GM19238 (cell line): ENCODE measurements at regions not wholly inside any gene's neighbourhood (a gene's known extent, or its start where the extent isn't known, plus 50 kb on each side); places are given as distances from the start of the nearest gene placed in this dataset.
"Not testable (repeated sequence)": the region's sequence is repeated elsewhere in the genome, so short reads cannot be mapped to it uniquely, and the experiment has no call there.

Source experiments
- DNase-seq: peaks from one replicate; pipeline ENCODE4 v3.0.0; 2011; ENCODE audit warnings: low spot score; ENCODE audit not compliant: insufficient read length

DNA sequence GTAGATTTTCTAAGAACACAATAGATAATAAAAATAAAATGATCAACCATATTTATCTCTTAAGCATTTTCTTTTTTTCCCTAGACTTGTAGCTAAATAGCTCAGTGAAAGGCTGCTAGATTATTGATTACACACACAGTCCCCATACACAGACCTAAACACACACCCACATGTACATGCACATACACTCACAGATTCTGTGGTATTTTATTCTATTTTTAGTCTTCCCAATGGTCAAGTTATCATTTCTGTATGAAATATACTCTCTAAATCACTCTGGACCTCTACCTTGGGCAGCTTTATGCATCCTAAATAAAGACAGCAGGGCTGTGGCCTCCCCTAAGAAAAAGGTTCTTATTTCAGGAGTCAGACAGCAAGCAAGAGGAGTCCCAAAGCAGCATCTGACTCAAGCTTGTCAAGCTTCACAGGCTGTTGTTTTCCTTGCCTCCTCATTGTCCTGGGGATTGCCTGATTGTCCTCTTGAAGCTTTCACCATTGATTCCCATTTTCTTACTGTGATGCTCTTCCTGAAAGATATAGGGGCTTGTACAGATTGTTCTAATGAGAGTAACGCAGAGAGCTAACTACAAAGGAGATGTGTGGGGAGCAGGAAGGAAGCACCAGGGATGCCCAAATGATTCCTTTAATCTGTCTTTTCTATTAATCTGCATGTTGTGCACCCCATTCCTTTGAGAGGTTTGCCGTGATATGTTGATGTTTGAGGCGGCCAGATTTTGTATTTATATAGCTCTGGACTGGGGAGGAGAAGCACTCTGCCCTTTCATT, 986.5 kb downstream of the PCDH17 start:
- no peak for DNase-seq

DNA sequence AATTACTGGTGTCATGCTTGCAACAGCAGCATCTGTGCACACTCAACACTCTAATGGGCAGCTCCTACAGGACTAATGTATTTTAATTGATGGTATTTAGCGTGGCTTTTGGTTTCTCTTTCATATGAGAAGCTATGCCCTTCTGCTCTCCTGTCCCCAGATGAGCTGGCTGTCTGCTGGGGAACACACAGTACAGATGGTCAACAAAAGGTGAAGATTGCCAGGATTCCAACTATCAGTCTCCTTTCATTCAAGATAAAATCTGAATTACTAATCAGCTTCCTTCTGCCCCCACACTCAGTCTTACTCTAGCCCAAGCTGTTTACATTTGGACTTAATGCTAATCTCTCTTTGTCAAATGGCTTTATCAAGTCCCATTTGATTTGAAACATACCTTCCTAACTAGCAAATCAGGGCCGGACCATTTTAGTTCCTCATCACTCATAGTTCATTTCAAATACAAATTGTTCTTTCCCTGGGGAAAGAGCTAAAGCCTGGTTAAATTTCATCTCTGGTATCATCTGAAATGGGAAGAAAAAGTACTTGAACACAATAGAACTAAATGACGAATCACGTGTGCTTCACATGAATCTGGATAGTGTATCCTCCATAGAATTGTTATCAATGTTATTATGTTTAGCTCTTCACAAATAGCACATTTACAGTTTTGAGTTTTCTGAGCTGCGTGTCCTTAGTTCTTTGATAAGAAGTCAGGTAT, 988.0 kb downstream of the PCDH17 start:
- no peak for DNase-seq

GRCh38 chr13:58620176-58620575, 988.6 kb downstream of the PCDH17 start:
- no peak for DNase-seq

DNA sequence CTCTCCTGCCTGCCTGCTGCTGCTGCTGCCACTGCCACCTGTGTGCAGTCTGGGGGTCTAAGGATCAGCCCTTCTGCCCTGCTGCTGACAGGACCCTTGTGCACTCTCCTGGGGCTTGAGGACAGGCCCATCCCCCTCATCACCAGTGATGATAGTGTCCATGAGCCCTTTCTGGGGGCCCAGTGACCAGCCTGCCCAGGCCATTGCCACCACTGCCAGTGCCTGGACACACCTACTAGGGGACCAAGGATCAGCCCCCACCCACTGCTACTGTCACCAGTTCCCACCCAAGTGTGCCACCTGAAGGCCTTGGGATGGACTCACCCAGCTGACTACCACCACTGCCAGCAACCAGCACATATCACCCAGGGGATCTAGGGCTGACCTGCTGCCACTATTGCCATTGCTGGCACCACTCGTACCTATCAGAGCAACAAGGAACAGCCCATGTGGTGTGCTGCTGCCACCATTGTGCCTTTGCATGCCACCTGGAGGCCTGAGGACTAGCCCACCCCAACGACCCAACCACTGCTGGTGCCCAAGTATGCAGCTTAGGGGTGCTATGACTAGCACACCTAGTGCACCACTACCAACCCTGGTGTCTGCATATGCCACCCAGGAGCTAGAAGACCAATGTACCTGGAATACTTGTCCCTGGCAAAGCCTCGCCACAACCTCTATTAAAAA, 994.3 kb downstream of the PCDH17 start:
- DNase-seq = no peak

GRCh38 chr13:58630794-58631193, 999.2 kb downstream of the PCDH17 start:
- DNase-seq = no peak

DNA sequence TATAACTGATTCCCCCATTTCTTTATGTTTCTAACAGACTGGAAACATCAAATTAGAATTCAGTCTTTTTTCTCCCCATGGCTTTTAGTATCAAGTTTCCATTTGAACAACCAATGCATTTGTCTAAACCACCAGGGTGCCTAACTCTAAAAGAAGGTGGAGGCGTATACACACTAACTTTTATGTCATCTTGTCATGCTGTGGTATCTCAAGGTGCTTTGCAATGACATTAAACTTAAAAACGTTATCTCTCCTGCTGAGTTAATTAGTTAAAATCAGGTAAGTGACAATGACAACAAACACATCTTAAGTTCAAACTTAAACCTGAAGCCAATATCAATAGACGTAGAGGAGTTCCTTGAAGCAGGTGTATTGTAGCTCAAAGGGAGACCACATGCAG, 1001.7 kb downstream of the PCDH17 start:
- DNase-seq = no peak

GRCh38 chr13:58655086-58655485, 1023.5 kb downstream of the PCDH17 start:
- DNase-seq = no peak

- DNase-seq = no peak
These were observed 1029.3 kb downstream of the PCDH17 start for GRCh38 chr13:58660826-58661225.

DNA sequence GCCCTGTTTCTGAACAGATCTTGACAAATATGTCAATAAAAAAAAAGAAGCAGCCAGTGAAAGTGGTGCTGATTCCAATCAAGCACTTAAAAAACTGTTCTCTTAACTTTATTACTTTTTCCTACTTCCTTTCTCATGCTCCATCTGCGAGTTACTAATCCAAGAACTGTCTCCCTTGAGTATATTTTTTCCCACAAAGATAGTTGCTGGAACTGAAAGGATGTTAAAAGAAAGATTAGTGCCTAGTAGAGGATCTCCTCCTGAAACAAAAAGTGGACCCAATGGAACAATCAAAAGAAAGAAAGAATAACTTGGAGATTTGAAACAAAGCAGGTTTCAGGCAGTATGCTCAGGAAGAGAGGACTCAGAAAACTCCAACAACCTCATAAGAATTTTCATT, 1034.8 kb downstream of the PCDH17 start:
- no peak for DNase-seq

DNA sequence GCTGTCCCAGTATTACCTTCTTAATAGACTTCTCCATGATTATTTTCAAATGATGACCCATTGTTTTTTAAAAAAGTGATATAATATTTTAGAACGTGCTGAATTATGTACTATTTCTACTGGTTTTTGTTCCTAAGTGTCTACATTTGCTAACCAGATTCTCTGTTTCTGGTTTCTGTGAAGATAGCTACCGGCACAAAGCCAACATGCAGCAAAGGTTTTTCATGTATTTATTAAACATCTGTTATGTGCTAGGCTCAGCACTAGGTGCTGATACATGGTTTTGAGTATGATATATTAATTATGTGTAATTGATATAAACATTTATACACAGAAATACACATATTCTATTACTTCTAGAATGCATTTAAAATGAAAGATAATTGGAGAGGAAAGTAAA, 1035.6 kb downstream of the PCDH17 start:
- no peak for DNase-seq

DNA sequence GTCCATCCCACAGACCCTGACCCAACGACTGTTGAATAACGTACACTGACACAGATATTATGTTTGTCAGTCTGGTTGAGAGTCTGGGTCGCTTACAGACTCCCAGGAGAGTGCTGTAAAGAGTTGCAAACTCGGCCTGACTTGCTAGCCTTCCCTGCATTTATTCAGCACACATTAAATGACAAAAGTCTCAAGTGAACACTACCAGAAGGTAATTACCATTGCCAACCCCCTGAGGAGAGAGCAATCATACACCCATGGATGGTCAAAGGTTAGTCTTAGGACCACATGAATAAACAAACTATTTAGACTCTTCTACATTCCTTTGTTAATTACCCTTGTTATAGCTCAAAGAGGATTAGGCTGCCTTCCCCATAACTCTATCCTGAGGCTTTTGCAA, 1048.6 kb downstream of the PCDH17 start:
- DNase-seq = no peak

GRCh38 chr13:58682616-58683015, 1051.1 kb downstream of the PCDH17 start:
- DNase-seq = no peak

- no peak for DNase-seq
These were observed 1055.6 kb downstream of the PCDH17 start for GRCh38 chr13:58687148-58687547.

GRCh38 chr13:58698531-58698930, 1067.0 kb downstream of the PCDH17 start:
- DNase-seq = no peak

DNA sequence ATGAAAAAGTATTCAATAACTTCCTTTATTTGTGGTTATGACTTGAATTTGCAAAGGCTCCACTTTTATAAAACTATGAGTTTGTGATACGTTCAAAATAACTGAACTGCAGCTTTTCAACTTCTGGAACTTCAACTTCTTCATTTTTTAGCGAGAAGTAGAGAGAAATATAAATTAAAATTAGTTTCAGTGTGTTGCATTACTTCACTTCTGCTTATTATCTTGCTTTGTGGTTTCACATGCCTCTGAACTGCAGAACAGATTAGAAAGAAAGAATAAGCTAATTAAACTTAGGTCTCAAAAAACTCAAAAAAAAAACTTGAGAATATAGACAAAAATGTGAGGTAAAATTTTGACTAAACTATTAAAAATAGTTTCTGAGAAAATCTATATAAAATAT, 1073.4 kb downstream of the PCDH17 start:
- DNase-seq = no peak

DNA sequence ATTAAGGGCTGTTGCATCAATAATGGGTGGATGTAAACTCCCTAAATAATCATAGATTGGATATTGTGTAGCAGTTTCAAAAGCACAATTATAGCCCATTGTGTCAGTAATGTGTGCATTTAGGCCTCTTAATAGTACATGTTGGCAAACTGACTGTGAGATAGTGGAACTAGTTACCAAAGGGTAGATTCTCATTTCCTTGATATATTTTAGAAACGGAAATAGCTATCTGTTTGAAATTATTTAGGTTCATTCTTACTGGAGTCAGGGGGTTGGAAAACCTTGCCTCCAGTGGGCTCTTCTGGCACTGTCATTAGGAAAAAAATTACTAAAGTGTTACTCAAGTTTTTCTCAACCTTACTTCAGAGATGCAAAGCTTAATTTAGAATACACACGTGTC, 1074.9 kb downstream of the PCDH17 start:
- no peak for DNase-seq

- no peak for DNase-seq
These were observed 1080.6 kb downstream of the PCDH17 start for GRCh38 chr13:58712191-58712590.

GRCh38 chr13:58714016-58714415, 1082.5 kb downstream of the PCDH17 start:
- not testable (repeated sequence) for DNase-seq

GRCh38 chr13:58721273-58721672, 1089.7 kb downstream of the PCDH17 start:
- DNase-seq = no peak

- DNase-seq = no peak
These were observed 1096.6 kb downstream of the PCDH17 start for GRCh38 chr13:58728126-58728525.

DNA sequence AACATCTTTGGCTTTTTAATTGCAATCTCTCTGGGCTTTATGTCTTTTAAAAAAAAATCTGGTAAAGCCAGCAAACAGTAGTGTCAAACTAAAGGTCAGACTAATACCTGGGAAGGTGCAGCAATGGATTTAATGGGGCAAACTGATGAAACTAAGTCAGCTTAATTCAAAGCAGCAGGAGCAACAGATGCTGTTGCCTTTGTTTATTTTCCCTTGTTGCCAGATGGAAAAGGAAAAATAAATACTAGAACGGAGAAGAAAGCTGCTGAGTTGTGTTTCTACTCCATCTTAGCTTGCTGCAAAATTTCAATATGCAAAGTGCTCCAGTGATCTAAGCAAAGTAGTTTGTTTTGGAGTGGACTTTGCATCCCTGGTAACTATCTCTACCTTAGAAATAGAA, 1097.8 kb downstream of the PCDH17 start:
- no peak for DNase-seq

- DNase-seq = no peak
These were observed 1113.1 kb downstream of the PCDH17 start for GRCh38 chr13:58744686-58745085.
